ENCODE measurements at regions not wholly inside any gene's neighbourhood (a gene's known extent, or its start where the extent isn't known, plus 50 kb on each side); places are given as distances from the start of the nearest gene placed in this dataset.

GRCh38 chr12:94078736-94079509 lies 69.5 kb upstream of the PLXNC1 start:
- H3K4me3 ChIP-seq = no peak overlapping the region
- FAIRE-seq = no peak
- WGBS (ENCODE audit: insufficient coverage, insufficient replicate concordance, low lambda C conversion rate, missing lambda C conversion rate) = 51% methylated on average over 9 of the region's 9 CpGs
- no peaks in the 10 kb centered on the region for H3K27me3 ChIP-seq (replicated peaks in 1 of 2; ENCODE audit: control insufficient read depth in 2 of 2, insufficient read depth in 2 of 2, low read length in 1 of 2)
- ATAC-seq = no peak
- BruUV-seq (replicated peaks) = no TSS peak
- no peaks in the 10 kb centered on the region for H3K79me2 ChIP-seq (ENCODE audit: control insufficient read depth, insufficient read depth, low read length)
- SMC1A ChIA-PET (ENCODE audit: uncharacterized antibody, unreplicated experiment) = no interaction called here
- no peak overlapping the region for H3K4me2 ChIP-seq (ENCODE audit: control insufficient read depth, insufficient read depth)
- POLR2A ChIA-PET = no interaction called here
- no peak overlapping the region for H3K9ac ChIP-seq (ENCODE audit: control insufficient read depth, insufficient read depth, low read length)
- in situ Hi-C loops (cut with MboI) (no loop called here), intact Hi-C loops (cut with micrococcal nuclease; ENCODE audit: unreplicated experiment) (no loop called here)
- no peak for DNase-seq (ENCODE audit: low read depth, low spot score)
- CTCF ChIA-PET = interaction anchor here (8.0 kb wide), 1 partner anchor 22 kb away, joined by 62 read pairs; no protein-coding TSS in a partner anchor
- H4K20me1 ChIP-seq (ENCODE audit: control insufficient read depth, insufficient read depth) = no peaks in the 10 kb centered on the region
- no peaks in the 10 kb centered on the region for H3K4me1 ChIP-seq (ENCODE audit: control insufficient read depth, insufficient read depth, low read length)
- RAD21 ChIA-PET (ENCODE audit: unreplicated experiment) = no interaction called here
- TF ChIP-seq SMC3 (IDR thresholded peaks at IDR 0.05; ENCODE audit: borderline replicate concordance, low read length) = no peak
- no peak for TF ChIP-seq STAT3 (IDR thresholded peaks at IDR 0.05; ENCODE audit: low read depth, low read length)
- TF ChIP-seq HCFC1 (IDR thresholded peaks at IDR 0.05; ENCODE audit: low read length) = no peak
- TF ChIP-seq PAX5 (IDR thresholded peaks at IDR 0.05; ENCODE audit: borderline replicate concordance, low read depth, low read length) = no peak
- no peak for TF ChIP-seq GATAD2B (conservative IDR thresholded peaks at IDR 0.05; ENCODE audit: low read depth)
- no peak for TF ChIP-seq MTA2 (IDR thresholded peaks at IDR 0.05; ENCODE audit: low read depth)
- TF ChIP-seq YBX1 (IDR thresholded peaks at IDR 0.05) = no peak
- no peak for TF ChIP-seq NR2C1 (IDR thresholded peaks at IDR 0.05)
- TF ChIP-seq NFYA (IDR thresholded peaks at IDR 0.05; ENCODE audit: borderline replicate concordance, low read depth, low read length) = no peak
- TF ChIP-seq BCL3 (IDR thresholded peaks at IDR 0.05; ENCODE audit: borderline replicate concordance, insufficient read depth, low read depth, low read length, poor library complexity, severe bottlenecking) = no peak
- no peak for TF ChIP-seq MTA3 (IDR thresholded peaks at IDR 0.05; ENCODE audit: borderline replicate concordance, low read length)
- no peak overlapping the region for H2AFZ ChIP-seq (ENCODE audit: control insufficient read depth, low read depth, low read length)
- H3K27ac ChIP-seq (ENCODE audit: control insufficient read depth, insufficient read depth) = no peak overlapping the region
- H3K36me3 ChIP-seq (ENCODE audit: control insufficient read depth in 2 of 2, insufficient read depth in 2 of 2, low read length in 1 of 2) = no peaks in the 10 kb centered on the region
- H3K9me3 ChIP-seq (replicated peaks; ENCODE audit: control insufficient read depth, insufficient read depth, low read length) = no peaks in the 10 kb centered on the region; the same call in 2 of the 3 replicates
